ENCODE measurements at regions not wholly inside any gene's neighbourhood (a gene's known extent, or its start where the extent isn't known, plus 50 kb on each side); places are given as distances from the start of the nearest gene placed in this dataset.

DNA sequence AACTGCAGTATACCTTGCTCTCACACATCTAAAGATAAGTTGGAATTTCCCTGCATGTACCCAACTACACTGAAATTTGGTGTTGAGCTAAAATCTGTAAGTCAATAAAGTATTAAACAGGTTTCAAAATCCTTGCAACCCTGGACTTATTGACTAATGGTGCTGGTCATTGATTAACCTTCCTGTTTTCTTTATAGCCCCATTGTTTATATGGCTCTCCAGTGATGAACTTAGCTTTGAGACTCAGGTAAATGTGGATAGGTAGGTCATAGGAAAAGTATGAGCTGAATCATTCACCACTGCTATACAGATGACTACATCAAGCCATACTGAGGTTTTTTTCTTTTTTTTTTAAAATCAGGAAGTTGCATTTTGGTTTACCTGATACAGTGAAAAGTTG, 132.7 kb downstream of the FAT3 start:
- peak; percentile 76 for ATAC-seq
- no TSS peak for BruUV-seq (replicated peaks)
- CTCF ChIA-PET (ENCODE audit: low intra/inter-chr PET ratio, low total read pairs) = no interaction called here
- no peak for TF ChIP-seq ZNF337 (CRISPR knock-in tag; IDR thresholded peaks at IDR 0.05; ENCODE audit: borderline replicate concordance, low read depth)
- TF ChIP-seq ZNF841 (CRISPR knock-in tag; IDR thresholded peaks at IDR 0.05; ENCODE audit: borderline replicate concordance) = no peak
- TF ChIP-seq, protein P1, sequence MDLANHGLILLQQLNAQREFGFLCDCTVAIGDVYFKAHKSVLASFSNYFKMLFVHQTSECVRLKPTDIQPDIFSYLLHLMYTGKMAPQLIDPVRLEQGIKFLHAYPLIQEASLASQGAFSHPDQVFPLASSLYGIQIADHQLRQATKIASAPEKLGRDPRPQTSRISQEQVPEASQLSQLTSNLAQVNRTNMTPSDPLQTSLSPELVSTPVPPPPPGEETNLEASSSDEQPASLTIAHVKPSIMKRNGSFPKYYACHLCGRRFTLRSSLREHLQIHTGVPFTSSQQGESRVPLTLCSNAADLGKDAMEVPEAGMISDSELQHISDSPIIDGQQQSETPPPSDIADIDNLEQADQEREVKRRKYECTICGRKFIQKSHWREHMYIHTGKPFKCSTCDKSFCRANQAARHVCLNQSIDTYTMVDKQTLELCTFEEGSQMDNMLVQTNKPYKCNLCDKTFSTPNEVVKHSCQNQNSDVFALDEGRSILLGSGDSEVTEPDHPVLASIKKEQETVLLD (CRISPR knock-in tag; IDR thresholded peaks at IDR 0.05; ENCODE audit: low read depth) = no peak
- TF ChIP-seq AGO1 (IDR thresholded peaks at IDR 0.05; ENCODE audit: low read depth, low read length, poor library complexity, severe bottlenecking) = no peak
- TF ChIP-seq, protein P2, sequence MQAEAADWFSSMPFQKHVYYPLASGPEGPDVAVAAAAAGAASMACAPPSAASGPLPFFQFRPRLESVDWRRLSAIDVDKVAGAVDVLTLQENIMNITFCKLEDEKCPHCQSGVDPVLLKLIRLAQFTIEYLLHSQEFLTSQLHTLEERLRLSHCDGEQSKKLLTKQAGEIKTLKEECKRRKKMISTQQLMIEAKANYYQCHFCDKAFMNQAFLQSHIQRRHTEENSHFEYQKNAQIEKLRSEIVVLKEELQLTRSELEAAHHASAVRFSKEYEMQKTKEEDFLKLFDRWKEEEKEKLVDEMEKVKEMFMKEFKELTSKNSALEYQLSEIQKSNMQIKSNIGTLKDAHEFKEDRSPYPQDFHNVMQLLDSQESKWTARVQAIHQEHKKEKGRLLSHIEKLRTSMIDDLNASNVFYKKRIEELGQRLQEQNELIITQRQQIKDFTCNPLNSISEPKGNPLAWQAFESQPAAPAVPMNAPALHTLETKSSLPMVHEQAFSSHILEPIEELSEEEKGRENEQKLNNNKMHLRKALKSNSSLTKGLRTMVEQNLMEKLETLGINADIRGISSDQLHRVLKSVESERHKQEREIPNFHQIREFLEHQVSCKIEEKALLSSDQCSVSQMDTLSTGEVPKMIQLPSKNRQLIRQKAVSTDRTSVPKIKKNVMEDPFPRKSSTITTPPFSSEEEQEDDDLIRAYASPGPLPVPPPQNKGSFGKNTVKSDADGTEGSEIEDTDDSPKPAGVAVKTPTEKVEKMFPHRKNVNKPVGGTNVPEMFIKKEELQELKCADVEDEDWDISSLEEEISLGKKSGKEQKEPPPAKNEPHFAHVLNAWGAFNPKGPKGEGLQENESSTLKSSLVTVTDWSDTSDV (CRISPR knock-in tag; IDR thresholded peaks at IDR 0.05) = no peak
- no peak for TF ChIP-seq TBL1XR1 (IDR thresholded peaks at IDR 0.05; ENCODE audit: borderline replicate concordance, low read length, partially characterized antibody)
- TF ChIP-seq DPF2 (CRISPR knock-in tag; IDR thresholded peaks at IDR 0.05; ENCODE audit: borderline replicate concordance, low read depth) = no peak
- no peak for TF ChIP-seq SP5 (CRISPR knock-in tag; IDR thresholded peaks at IDR 0.05; ENCODE audit: borderline replicate concordance, low read depth)
- TF ChIP-seq, protein P3, sequence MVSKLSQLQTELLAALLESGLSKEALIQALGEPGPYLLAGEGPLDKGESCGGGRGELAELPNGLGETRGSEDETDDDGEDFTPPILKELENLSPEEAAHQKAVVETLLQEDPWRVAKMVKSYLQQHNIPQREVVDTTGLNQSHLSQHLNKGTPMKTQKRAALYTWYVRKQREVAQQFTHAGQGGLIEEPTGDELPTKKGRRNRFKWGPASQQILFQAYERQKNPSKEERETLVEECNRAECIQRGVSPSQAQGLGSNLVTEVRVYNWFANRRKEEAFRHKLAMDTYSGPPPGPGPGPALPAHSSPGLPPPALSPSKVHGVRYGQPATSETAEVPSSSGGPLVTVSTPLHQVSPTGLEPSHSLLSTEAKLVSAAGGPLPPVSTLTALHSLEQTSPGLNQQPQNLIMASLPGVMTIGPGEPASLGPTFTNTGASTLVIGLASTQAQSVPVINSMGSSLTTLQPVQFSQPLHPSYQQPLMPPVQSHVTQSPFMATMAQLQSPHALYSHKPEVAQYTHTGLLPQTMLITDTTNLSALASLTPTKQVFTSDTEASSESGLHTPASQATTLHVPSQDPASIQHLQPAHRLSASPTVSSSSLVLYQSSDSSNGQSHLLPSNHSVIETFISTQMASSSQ (IDR thresholded peaks at IDR 0.05; ENCODE audit: low read depth) = 0 out of 2 replicates have a peak, but pooled peaks have one; percentile 19
- TF ChIP-seq, protein P3 (CRISPR knock-in tag; IDR thresholded peaks at IDR 0.05; ENCODE audit: borderline replicate concordance) = no peak
- no peak for TF ChIP-seq NR2F2 (IDR thresholded peaks at IDR 0.05; ENCODE audit: borderline replicate concordance, low read depth)
- TF ChIP-seq, protein P4, sequence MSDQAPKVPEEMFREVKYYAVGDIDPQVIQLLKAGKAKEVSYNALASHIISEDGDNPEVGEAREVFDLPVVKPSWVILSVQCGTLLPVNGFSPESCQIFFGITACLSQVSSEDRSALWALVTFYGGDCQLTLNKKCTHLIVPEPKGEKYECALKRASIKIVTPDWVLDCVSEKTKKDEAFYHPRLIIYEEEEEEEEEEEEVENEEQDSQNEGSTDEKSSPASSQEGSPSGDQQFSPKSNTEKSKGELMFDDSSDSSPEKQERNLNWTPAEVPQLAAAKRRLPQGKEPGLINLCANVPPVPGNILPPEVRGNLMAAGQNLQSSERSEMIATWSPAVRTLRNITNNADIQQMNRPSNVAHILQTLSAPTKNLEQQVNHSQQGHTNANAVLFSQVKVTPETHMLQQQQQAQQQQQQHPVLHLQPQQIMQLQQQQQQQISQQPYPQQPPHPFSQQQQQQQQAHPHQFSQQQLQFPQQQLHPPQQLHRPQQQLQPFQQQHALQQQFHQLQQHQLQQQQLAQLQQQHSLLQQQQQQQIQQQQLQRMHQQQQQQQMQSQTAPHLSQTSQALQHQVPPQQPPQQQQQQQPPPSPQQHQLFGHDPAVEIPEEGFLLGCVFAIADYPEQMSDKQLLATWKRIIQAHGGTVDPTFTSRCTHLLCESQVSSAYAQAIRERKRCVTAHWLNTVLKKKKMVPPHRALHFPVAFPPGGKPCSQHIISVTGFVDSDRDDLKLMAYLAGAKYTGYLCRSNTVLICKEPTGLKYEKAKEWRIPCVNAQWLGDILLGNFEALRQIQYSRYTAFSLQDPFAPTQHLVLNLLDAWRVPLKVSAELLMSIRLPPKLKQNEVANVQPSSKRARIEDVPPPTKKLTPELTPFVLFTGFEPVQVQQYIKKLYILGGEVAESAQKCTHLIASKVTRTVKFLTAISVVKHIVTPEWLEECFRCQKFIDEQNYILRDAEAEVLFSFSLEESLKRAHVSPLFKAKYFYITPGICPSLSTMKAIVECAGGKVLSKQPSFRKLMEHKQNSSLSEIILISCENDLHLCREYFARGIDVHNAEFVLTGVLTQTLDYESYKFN (CRISPR knock-in tag; conservative IDR thresholded peaks at IDR 0.05) = peak; percentile 32; the same call in 1 of the 2 replicates
- no peak for TF ChIP-seq KMT2B (CRISPR knock-in tag; IDR thresholded peaks at IDR 0.05)

More for the DNA sequence above, 132.7 kb downstream of the FAT3 start:
- no peak for FAIRE-seq
- Histone ChIP-seq H2AFZ (ENCODE audit: low read length) (no peak overlapping the region), H3K4me2 (ENCODE audit: low read depth, low read length) (no peak overlapping the region), H3K36me3 (replicated peaks in 1 of 2; ENCODE audit: control insufficient read depth in 1 of 2, insufficient read depth in 2 of 2, low read length in 2 of 2) (no peaks in the 10 kb centered on the region), H3K79me2 (ENCODE audit: insufficient read depth, low read length) (no peaks in the 10 kb centered on the region), H3K4me1 (ENCODE audit: insufficient read depth, low read length) (no peaks in the 10 kb centered on the region), H3K9me3 (ENCODE audit: low read length) (no peaks in the 10 kb centered on the region), H3K27me3 (ENCODE audit: control insufficient read depth in 1 of 2, insufficient read depth in 2 of 2, low read length in 2 of 2) (no peaks in the 10 kb centered on the region), H3K27ac (ENCODE audit: extremely low read length, insufficient read depth, low read length) (no peak overlapping the region), H3K4me3 (replicated peaks in 1 of 3; ENCODE audit: insufficient read depth in 1 of 3, low read depth in 2 of 3, low read length in 3 of 3) (no peak overlapping the region), H3K9ac (ENCODE audit: insufficient read depth, low read depth, low read length) (no peak overlapping the region), H4K20me1 (ENCODE audit: insufficient read depth, low read length) (no peaks in the 10 kb centered on the region)
- in situ Hi-C loops (cut with HindIII; ENCODE audit: extremely low pct_ligation_motif_present, low pct_unique_long_range_greater_than_20kb) = no loop called here
- intact Hi-C loops (cut with micrococcal nuclease; ENCODE audit: unreplicated experiment) = no loop called here
- POLR2A ChIA-PET = no interaction called here
- DNase-seq (ENCODE audit: low spot score) = peak; percentile 5
